ENCODE measurements at regions not wholly inside any gene's neighbourhood (a gene's known extent, or its start where the extent isn't known, plus 50 kb on each side); places are given as distances from the start of the nearest gene placed in this dataset.

DNA sequence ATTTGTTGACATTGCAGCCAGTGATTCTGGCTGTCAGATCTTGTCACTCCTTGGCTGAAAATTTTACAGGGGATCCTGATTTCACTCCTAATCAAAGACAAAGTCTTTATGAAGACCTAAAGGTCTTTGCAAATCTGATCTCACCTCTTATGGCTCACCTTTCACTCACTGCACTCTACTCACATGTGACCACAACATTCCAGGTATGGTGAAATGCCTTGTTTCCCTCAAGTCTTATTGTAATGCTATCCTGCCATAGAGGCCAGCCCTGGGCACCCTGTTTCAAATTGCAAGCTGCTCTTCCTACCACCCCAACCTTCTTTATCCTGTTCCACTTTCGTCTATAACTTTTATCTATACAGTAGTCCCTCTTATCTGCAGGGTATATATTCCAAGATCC, 200.1 kb downstream of the NDFIP2 start:
- no peak for DNase-seq (ENCODE audit: low read depth in 3 of 3, low spot score in 2 of 3)

DNA sequence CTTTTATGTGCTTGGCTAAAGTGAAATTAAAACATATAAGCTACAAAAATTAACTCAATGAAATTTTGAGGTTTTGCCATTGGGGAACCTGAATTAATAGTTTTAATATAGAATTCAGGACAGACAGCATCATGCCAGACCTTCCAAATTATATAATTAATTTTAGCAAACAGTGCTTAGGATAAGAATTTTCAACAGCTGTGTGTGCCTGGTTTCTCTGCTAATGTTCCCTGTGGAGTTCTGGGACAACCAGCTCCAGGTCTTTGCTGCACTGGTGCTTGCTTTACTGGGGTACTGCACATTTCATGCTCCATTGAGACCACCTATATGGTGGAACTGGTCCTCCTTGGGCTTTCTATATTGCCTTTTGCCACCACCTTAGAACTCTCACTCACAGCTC, 199.5 kb downstream of the NDFIP2 start:
- DNase-seq (ENCODE audit: low read depth in 3 of 3, low spot score in 2 of 3): no peak

DNA sequence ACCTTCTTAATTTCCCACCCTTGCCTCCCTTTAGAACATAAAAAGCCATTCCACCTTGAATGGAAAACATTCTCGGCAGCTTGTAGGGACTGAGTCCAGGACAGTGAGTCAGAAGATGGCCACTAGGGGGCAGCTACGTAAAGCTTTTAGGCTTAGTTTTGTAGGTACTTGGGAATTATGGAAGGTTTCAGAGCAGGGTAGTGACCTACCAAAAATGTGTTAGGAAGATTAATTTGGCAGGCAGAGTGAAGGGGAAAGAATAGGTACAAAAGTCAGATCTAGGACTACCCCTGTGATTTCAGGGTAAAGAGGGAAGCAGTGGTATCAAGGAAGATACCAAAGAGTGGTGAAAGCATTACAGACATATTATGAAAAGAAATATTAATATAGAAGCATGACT, 198.4 kb downstream of the NDFIP2 start:
- peak; percentile 41 to 66 (median 50) for DNase-seq (ENCODE audit: low read depth in 3 of 3, low spot score in 2 of 3)

DNA sequence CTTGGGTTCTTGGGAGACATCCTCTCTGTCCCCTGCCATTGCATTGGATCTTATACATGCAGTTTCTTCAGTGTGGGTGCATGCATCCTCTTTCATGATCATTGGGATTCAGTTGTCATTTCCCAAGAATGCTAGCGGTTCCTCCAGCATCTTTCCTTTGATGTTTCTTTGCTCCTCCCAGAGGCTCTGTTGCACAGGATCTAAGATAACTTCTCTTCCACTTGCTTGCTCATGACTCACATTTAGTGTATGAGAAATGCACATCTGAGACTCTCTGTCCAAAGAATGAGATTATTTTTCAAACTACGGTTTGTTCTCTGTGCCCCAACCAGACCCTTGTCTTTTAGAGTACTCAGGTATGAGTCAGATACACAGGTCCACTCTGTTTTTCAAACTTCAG, 197.1 kb downstream of the NDFIP2 start:
- DNase-seq (ENCODE audit: low read depth in 3 of 3, low spot score in 2 of 3): no peak

DNA sequence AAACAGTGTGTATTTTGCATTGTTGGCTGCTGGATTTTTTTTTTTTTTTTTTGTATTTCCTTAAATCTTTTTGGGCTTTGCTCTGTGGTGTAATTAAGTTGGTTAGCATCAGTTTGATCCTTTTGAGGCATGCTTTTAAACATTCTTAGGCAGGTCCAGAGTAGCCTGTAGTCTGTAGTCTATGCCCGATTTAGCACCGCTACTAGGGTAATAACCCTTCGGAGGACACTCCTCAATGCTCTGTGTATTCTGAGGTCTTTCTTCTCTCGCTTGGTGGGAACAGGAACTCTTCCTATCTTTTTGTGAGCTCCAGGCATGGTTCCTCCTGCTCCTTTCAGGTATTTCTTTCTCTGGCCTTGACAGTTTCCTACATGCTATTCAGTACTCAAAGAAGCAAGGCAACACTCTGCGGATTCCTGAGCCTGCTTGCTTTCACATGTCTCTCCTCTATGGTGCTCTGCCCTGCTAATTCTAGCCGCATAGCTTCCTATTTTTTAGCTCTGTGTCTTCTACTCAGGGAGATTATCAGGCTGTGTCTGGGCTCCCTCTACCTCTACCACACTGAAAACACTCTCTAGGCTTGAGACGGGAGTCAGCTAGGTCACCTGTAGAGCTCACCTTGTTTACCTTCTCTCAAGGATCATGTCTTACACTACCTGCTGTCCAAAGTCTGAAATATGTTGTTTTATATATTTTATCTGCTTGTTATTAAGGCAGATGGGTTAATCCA, 195.1 kb downstream of the NDFIP2 start:
- no peak for DNase-seq (ENCODE audit: low read depth in 3 of 3, low spot score in 2 of 3)

DNA sequence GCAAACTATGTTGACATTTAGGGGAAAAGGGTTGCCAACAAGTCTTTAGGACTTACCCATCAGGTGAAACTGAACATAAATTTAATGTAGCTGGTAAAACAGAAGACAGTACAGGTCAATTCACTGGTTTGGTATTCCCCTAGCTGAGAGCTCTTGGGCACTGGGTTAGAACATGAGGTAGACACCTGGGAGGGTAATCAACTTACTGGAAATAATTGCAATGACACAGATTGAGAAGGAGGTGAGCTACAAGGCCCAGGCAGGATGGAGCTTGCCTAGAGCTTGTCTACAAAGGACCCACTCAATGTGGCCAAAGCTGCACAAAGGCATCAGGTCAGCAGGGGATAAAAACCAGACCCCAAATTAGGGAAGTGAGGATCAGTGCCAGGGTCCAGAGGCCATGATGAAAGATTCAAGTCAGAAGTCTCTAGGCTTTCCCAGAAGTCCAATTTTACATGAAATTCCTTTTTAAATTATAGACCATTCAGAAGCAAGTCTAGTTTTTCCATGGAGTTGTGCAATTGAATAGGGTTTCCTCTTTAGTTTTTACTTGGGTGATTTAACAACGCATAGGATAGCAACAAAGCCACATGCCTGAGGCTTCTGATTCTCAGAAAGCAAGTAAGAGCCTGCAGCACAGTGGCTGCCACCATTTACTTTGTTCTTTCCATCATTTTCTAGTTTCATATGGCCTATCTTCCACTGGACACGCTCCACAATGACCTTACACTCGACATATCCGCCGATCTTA, 194.0 kb downstream of the NDFIP2 start:
- no peak for DNase-seq (ENCODE audit: low read depth in 3 of 3, low spot score in 2 of 3)

DNA sequence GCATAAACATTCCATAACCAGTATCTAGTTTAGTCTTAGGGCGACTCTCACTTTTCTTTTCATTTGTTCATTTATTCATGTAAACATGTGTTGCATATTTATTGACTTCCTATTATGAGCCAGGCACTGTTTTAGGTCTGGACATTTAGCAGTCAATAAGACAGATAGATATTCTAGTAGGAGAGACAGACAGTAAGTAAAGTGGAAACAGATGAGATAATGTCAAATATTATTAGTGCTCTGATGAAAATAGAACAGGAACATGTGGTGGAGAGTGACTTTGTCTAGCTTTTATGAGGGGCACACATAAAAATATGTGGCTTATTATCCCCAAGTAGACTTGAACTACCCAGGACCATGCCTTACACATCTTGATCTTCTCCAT, 193.0 kb downstream of the NDFIP2 start:
- DNase-seq (ENCODE audit: low read depth in 3 of 3, low spot score in 2 of 3): no peak

DNA sequence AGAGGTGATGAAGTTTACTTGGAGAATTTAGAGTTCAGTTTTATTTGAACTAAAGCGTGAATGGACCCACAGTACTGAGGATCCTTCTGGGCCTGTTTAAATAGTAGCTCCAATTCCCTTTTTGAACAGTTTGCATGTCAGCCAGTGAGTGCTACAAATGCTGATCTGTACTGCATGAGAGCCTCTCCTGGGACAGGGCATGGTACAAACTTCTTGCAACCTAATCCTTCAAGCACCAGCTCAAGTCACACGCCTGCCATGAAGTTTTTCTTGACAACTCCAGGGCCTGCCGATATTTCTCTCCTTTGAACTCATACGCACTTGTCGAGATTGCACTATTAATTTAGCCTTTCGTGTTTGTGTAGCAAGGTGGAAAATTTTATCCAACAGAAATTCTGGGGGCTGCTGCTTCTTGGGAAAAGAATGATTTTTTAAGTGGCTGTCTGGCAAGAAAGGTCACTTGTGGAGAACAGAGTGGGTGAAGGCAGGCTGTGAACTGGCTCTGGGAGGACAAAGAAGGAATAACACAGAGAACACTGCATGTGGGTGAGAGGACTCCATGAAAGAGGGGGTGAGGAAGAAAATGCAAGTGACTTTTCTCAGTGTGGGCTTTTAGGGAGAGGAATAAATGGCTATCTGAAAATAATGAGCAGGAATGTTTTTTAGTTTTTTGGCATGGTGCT, 192.5 kb downstream of the NDFIP2 start:
- no peak for DNase-seq (ENCODE audit: low read depth in 3 of 3, low spot score in 2 of 3)

DNA sequence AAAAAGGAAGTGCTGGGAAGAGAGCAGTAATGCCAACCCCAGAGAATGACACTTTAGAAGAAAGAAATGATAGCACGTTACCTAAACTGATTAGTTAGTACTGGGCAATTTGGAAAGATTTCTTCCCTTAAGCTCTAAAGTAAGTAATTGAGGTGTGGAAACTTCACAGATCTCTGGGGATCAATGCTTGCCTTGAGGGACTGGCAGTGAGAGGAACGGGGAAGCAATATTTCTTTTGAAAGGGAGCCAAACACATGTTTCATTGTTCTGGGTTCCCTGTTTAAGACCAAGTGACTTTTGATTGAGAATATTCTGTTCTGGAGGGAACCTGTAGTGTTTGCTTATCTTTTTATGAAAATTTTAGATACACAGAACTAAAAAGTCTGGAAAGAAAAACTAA, 190.5 kb downstream of the NDFIP2 start:
- DNase-seq (ENCODE audit: low read depth in 3 of 3, low spot score in 2 of 3): no peak

DNA sequence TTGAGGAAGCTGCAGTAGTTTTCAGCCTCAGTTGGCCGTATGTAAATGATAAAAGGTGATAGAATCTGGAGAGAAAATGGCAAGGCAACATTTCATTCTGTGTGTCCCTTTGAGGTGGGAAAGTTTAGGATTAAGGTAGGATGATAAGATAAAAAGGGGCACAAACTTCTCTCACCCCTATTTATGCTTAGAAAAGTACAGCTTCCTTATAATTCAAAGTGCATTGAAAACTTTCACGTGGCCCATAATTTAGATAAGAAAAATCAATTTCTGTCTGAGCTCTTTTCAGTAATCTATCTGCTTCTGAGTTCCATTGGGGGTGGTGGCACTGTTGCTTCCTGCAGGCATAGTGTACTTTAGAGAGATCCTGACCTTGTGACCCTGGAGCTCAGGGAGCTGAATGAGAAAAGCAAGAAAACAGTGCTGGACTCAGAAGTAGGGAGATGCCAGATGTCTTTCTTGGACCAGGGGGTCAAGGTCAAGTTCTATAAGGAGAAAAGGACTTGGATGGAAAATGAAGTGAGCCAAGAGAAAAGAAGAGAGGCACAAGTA, 187.3 kb downstream of the NDFIP2 start:
- no peak for DNase-seq (ENCODE audit: low read depth in 3 of 3, low spot score in 2 of 3)

DNA sequence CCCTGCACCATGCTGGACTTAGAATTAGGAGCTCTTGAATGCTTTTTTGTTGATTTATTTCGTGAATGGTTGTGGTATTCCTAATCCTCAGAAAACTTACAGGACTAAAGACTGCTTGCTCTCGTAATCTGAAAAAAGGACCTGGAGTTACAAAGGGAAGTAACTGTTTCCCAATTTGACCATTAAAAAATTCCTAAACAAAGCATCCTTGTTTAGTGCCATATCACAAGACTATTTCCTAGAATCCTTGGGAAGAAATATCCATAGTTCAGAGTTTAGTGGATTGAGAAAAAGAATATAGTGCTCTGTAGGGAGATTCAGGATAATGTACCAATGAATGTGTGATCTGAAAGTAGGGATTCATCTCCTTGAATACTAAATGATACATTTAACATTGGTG, 186.8 kb downstream of the NDFIP2 start:
- no peak for DNase-seq (ENCODE audit: low read depth in 3 of 3, low spot score in 2 of 3)

DNA sequence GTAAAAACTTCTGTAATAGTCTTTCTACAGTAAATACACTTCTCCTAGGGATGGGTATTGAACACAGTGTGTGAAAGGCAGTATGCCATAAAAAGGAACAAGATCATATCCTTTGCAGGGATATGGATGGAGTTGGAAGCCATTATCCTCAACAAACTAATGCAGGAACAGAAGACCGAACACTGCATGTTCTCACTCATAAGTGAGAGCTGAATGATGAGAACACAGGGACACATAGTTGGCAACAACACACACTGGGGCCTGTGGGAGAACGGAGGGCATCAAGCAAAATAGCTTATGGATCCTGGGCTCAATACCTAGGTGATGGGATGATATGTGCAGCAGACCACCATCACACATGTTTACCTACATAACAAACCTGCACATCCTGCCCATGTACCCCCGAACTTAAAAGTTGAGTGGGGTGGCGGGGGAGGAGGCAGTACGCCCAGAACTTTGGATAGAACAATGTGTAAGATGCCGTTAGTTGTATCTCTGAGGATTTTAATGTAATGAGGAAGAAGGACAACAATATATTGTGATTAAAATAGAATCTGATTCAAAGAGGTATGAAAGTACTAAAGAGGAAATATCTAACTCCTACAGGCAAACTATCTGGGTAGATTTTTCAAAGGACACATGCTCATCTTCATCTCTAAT, 183.2 kb downstream of the NDFIP2 start:
- no peak for DNase-seq (ENCODE audit: low read depth in 3 of 3, low spot score in 2 of 3)

DNA sequence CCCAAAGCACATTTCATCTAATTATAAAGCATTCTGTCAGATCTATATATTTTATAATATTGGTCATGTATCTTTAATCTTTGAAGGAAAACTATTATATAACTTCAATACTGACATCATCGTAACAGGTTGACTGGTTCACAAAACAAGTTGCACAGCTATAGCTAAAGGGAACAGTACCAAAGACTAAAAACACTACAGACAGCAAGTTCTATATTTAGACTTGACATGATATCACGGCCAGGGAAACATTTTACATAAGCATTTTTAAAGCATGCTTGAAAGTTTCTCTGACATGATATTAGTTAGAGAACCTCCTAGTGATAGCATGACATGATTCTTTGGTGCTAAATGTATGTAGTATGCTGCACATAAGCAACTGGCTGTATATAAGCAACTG, 182.5 kb downstream of the NDFIP2 start:
- DNase-seq (ENCODE audit: low read depth in 3 of 3, low spot score in 2 of 3): no peak

DNA sequence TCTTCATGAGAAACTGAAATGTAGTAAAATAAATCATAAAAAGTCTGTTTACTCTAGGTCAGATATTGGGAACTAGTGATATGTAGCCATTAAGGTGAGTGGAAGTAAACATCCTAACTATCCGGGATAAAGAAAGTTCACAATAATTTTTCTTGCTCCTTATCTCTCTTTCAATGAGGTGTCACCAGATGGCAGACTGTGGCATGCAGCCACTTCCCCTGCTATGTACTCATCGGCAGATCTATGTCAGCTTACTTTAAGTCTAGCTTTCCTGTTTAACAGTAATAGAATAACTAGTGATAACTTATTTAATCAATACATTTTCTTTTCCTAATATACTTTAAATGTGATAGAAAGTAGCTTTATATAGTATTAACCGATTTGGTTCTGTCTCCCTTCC, 181.9 kb downstream of the NDFIP2 start:
- DNase-seq (ENCODE audit: low read depth in 3 of 3, low spot score in 2 of 3): no peak

DNA sequence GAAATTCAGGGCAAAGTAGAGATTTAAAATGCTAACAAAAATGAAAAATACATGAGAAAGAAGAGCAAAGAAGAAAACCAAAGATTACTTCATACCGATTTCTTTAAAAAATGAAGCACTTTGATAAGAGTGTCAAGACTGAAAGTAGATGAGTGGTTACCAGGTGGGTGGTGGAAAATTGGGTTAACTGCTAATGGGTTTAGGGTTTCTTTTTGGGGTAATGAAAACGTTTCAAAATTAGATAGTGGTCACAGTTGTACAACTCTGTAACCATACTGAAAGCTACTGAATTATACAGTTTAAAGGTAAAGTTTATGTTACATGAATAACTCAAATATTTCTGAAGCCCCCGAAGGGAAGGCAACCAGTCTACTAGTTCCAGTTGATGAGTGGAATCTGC, 179.4 kb downstream of the NDFIP2 start:
- no peak for DNase-seq (ENCODE audit: low read depth in 3 of 3, low spot score in 2 of 3)

DNA sequence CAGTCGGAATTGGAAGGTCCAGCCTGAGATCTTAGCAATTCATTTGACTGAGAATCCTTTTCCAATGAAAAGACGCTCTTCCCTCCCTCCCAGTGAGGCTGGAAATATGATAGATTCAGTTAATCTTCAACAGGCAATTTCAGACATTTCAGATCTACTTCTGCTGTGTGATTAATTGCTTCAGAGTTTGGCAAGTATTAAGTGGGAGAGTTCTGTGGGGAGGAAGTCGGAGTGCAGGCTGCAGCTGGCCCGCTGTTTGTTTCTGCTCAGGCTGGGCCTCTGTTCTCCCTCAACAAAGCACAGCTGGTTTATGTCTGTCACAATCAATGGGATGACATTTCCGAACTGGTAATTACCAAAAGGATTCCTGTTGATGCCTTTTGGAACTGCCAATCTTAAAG, 178.2 kb downstream of the NDFIP2 start:
- DNase-seq (ENCODE audit: low read depth in 3 of 3, low spot score in 2 of 3): peak in 1 of 3 donors; percentile 8

DNA sequence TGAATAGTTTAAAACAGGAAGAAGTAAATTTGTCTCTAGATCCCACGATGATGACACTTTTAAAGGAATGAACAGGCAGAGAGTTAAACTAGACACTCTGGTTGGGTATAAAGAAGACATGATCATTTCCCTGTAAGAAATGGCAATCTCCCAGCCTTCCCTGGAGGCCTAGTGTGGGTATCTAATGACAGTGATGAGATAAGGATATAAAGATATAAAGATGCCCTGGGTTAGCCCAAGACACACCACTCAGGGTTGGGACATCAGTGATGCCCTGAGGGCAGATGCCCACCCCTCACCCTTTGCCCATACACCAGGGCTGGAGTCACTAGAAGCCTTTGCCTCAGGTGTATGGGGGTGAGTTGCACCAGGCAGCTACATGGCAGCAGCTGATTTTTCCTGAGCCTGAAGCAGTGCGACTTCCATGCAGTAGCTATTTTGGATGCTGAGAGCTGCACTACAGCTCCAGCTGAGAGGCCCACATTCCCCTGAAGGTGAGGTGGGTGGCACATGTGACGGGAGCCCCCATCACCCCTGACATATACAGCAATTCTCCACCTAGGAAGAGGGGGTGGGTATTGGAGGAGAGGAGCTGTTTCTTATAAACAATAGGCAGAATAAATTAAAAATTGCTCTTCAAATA, 177.5 kb downstream of the NDFIP2 start:
- no peak for DNase-seq (ENCODE audit: low read depth in 3 of 3, low spot score in 2 of 3)

DNA sequence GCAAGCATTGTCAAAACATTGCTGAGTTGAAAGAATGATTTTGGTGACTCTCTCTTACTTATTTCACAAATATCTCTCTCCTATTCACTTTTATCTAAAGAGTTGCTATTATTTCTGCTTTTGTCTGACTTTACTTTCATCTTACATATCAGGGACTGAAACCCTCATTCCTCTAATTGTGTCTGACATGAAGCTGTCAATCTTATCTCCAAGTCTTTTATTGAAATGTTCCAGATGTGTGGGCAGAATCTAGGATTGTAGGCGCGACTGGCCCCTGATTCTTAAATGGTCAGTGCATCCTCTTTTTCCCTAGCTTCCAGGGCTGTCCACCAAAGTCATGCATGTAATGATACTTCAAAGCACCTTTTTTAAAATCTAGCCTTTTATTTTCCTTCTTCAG, 174.6 kb downstream of the NDFIP2 start:
- DNase-seq (ENCODE audit: low read depth in 3 of 3, low spot score in 2 of 3): no peak

DNA sequence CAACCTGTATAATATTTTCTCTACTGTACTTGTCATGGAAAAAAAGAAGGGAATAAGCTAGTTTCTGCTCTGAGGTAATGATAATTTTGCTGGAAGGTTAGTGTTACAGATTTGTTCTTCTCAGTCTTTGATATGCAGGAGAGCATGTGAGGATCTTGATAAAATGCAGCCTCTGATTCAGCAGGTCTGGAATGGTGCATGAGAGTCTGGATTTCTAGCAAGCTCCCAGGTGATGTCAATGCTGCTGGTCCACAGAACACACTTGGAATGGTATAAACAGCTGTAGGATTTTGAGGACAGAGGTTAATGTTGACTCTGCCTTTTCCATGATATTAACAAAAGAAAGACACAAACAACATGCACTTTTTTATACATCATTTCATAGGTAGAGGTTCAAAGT, 173.6 kb downstream of the NDFIP2 start:
- DNase-seq (ENCODE audit: low read depth in 3 of 3, low spot score in 2 of 3): no peak

DNA sequence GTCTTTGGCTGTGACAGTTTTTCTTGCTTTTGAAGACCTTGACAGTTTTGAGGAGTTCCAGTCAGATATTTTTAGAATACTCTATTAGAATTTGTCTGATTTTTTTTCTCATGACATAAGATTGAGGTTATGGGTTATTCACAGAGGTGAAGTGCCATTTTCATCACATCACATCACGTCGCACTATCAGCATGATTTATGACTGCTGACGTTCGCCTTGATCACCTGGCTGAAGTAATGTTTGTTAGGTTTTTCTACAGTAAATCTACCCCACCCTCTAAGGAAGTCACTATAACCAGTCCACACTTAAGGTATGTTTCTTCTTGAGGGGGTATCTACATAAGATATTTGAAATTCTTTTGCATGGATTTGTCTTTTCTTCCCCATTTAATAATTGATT, 169.7 kb downstream of the NDFIP2 start:
- no peak for DNase-seq (ENCODE audit: low read depth in 3 of 3, low spot score in 2 of 3)

DNA sequence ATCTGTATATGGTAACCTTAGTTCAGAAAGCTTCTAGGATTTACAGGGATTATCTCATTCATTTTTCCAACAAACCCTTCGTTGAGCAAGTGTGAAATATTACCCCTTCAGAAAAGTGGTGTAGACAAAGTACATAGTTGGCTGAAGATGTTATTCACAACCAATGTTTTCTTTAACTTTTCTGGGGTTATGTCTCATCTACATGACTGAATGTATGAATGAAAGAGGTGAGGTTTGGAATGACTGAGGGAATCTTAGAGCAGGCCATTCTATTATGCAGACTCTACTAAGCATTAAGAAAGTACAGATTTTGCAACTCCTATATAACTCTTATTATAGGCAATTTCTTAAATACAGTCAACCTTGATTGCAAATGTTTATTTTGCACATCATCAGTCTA, 167.2 kb downstream of the NDFIP2 start:
- no peak for DNase-seq (ENCODE audit: low read depth in 3 of 3, low spot score in 2 of 3)
